H1 (cell line): ENCODE measurements at regions not wholly inside any gene's neighbourhood (a gene's known extent, or its start where the extent isn't known, plus 50 kb on each side); places are given as distances from the start of the nearest gene placed in this dataset.

ENCODE experiments used
- BRCA1 ChIP-seq: IDR thresholded peaks from 2 replicates; pipeline ENCODE4 v1.6.1; 2012; ENCODE audit warnings: low read depth, low read length, improper control_type of control experiment
- CHD2 ChIP-seq: IDR thresholded peaks from 2 replicates; pipeline ENCODE4 v1.6.1; 2012; ENCODE audit warnings: low read length, improper control_type of control experiment
- PHF8 ChIP-seq: fragments of 200-600 bp; sonication (generic); conservative IDR thresholded peaks from 2 replicates; pipeline ENCODE4 v1.7.1; 2012; ENCODE audit warnings: low read depth, mild to moderate bottlenecking, inconsistent platforms, low read length, moderate library complexity
- SIN3A ChIP-seq, 2 experiments: IDR thresholded peaks in 1 of 2; conservative IDR thresholded peaks in 1 of 2; 2 replicates each; pipeline ENCODE4 v1.6.1; 2011 to 2012; ENCODE audit warnings: low read length in 2 of 2, improper control_type of control experiment in 1 of 2, low read depth in 1 of 2, mild to moderate bottlenecking in 1 of 2

DNA sequence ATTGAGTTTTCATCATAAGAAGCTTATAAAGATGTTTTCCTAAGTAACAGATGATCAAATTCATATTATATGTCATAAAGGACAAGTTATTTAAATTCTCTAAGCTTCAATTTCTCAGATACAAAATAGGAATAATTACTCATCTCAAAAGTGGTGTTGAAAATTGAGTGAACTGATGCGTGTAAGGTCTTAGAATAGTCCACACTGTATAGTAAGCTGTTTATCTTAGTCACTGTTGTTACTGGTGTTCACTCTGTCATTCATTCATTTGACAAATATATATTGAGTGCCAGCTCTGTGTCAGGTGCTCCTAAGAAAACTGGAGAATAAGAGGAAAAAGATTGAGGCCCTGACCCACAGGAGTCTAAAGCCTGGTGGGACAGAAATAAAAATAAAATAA lies 186.3 kb upstream of the BRINP3 start (continued):
- TF ChIP-seq PHF8 (no peak), SIN3A (conservative IDR thresholded peaks at IDR 0.05 in 1 of 2, IDR thresholded peaks at IDR 0.05 in 1 of 2; ENCODE audit: low read depth in 1 of 2, low read length in 2 of 2) (no peak), CHD2 (no peak), BRCA1 (no peak)
